ENCODE measurements at regions not wholly inside any gene's neighbourhood (a gene's known extent, or its start where the extent isn't known, plus 50 kb on each side); places are given as distances from the start of the nearest gene placed in this dataset.

DNA sequence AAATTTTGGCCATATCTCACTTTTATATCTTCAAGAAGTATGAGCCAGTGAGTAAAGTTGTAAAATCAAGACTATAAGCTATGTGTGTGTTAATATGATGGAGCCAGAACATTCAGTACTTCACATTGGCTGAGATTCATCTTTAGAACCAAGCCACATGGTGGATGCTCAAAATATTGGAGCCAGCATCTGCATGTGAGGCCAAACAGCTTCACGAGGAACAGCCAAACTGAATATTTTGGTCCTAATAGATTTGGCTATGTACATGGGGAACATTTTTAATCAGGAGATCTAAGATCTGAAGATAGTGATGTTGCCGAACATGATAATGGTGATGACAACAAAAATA, 1089.8 kb downstream of the TUSC7 start:
- H3K27me3 Mint-ChIP-seq (ENCODE audit: insufficient read depth, low read depth, poor library complexity): peaks cover 1% of the 10 kb centered on the region
- Histone ChIP-seq H3K4me2 (no peak overlapping the region), H3K4me3 (no peak overlapping the region), H3F3A (replicated peaks; ENCODE audit: low read depth) (no peaks in the 10 kb centered on the region), H3K9me2 (ENCODE audit: insufficient read depth) (no peaks in the 10 kb centered on the region), H4K20me1 (replicated peaks; ENCODE audit: insufficient read depth) (no peaks in the 10 kb centered on the region), H3K4me1 (ENCODE audit: insufficient read depth) (peaks cover 12% of the 10 kb centered on the region; the same call in 1 of the 2 replicates), H3K27ac (ENCODE audit: low read depth) (no peak overlapping the region), H2AFZ (no peak overlapping the region), H3K79me2 (replicated peaks; ENCODE audit: insufficient read depth) (no peaks in the 10 kb centered on the region), H3K27me3 (ENCODE audit: insufficient read depth) (no peaks in the 10 kb centered on the region), H3K36me3 (ENCODE audit: insufficient read depth) (no peaks in the 10 kb centered on the region)
- H3K27ac Mint-ChIP-seq: no peak overlapping the region
- no peak for DNase-seq (ENCODE audit: low spot score)
- no peaks in the 10 kb centered on the region for H3K36me3 Mint-ChIP-seq (ENCODE audit: low read depth)
- no peak overlapping the region for H3K4me3 Mint-ChIP-seq
- ATAC-seq: no peak
- H3K9me3 Mint-ChIP-seq: no peaks in the 10 kb centered on the region
- H3K4me1 Mint-ChIP-seq: peaks cover 17% of the 10 kb centered on the region
- TF ChIP-seq EZH2 (IDR thresholded peaks at IDR 0.05; ENCODE audit: low read depth, unreplicated experiment): no peak
- TF ChIP-seq, protein P1, sequence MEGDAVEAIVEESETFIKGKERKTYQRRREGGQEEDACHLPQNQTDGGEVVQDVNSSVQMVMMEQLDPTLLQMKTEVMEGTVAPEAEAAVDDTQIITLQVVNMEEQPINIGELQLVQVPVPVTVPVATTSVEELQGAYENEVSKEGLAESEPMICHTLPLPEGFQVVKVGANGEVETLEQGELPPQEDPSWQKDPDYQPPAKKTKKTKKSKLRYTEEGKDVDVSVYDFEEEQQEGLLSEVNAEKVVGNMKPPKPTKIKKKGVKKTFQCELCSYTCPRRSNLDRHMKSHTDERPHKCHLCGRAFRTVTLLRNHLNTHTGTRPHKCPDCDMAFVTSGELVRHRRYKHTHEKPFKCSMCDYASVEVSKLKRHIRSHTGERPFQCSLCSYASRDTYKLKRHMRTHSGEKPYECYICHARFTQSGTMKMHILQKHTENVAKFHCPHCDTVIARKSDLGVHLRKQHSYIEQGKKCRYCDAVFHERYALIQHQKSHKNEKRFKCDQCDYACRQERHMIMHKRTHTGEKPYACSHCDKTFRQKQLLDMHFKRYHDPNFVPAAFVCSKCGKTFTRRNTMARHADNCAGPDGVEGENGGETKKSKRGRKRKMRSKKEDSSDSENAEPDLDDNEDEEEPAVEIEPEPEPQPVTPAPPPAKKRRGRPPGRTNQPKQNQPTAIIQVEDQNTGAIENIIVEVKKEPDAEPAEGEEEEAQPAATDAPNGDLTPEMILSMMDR (conservative IDR thresholded peaks at IDR 0.05; ENCODE audit: low read depth in 2 of 2): no peak
- no peak for TF ChIP-seq ZNF114 (CRISPR knock-in tag; IDR thresholded peaks at IDR 0.05)
- TF ChIP-seq JUNB (IDR thresholded peaks at IDR 0.05; ENCODE audit: unreplicated experiment): no peak
- TF ChIP-seq, protein P2, sequence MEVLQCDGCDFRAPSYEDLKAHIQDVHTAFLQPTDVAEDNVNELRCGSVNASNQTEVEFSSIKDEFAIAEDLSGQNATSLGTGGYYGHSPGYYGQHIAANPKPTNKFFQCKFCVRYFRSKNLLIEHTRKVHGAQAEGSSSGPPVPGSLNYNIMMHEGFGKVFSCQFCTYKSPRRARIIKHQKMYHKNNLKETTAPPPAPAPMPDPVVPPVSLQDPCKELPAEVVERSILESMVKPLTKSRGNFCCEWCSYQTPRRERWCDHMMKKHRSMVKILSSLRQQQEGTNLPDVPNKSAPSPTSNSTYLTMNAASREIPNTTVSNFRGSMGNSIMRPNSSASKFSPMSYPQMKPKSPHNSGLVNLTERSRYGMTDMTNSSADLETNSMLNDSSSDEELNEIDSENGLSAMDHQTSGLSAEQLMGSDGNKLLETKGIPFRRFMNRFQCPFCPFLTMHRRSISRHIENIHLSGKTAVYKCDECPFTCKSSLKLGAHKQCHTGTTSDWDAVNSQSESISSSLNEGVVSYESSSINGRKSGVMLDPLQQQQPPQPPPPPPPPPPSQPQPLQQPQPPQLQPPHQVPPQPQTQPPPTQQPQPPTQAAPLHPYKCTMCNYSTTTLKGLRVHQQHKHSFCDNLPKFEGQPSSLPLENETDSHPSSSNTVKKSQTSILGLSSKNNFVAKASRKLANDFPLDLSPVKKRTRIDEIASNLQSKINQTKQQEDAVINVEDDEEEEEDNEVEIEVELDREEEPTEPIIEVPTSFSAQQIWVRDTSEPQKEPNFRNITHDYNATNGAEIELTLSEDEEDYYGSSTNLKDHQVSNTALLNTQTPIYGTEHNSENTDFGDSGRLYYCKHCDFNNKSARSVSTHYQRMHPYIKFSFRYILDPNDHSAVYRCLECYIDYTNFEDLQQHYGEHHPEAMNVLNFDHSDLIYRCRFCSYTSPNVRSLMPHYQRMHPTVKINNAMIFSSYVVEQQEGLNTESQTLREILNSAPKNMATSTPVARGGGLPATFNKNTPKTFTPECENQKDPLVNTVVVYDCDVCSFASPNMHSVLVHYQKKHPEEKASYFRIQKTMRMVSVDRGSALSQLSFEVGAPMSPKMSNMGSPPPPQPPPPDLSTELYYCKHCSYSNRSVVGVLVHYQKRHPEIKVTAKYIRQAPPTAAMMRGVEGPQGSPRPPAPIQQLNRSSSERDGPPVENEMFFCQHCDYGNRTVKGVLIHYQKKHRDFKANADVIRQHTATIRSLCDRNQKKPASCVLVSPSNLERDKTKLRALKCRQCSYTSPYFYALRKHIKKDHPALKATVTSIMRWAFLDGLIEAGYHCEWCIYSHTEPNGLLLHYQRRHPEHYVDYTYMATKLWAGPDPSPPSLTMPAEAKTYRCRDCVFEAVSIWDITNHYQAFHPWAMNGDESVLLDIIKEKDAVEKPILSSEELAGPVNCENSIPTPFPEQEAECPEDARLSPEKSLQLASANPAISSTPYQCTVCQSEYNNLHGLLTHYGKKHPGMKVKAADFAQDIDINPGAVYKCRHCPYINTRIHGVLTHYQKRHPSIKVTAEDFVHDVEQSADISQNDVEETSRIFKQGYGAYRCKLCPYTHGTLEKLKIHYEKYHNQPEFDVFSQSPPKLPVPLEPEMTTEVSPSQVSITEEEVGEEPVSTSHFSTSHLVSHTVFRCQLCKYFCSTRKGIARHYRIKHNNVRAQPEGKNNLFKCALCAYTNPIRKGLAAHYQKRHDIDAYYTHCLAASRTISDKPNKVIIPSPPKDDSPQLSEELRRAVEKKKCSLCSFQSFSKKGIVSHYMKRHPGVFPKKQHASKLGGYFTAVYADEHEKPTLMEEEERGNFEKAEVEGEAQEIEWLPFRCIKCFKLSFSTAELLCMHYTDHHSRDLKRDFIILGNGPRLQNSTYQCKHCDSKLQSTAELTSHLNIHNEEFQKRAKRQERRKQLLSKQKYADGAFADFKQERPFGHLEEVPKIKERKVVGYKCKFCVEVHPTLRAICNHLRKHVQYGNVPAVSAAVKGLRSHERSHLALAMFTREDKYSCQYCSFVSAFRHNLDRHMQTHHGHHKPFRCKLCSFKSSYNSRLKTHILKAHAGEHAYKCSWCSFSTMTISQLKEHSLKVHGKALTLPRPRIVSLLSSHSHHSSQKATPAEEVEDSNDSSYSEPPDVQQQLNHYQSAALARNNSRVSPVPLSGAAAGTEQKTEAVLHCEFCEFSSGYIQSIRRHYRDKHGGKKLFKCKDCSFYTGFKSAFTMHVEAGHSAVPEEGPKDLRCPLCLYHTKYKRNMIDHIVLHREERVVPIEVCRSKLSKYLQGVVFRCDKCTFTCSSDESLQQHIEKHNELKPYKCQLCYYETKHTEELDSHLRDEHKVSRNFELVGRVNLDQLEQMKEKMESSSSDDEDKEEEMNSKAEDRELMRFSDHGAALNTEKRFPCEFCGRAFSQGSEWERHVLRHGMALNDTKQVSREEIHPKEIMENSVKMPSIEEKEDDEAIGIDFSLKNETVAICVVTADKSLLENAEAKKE (CRISPR knock-in tag; IDR thresholded peaks at IDR 0.05): no peak
- TF ChIP-seq, protein P3, sequence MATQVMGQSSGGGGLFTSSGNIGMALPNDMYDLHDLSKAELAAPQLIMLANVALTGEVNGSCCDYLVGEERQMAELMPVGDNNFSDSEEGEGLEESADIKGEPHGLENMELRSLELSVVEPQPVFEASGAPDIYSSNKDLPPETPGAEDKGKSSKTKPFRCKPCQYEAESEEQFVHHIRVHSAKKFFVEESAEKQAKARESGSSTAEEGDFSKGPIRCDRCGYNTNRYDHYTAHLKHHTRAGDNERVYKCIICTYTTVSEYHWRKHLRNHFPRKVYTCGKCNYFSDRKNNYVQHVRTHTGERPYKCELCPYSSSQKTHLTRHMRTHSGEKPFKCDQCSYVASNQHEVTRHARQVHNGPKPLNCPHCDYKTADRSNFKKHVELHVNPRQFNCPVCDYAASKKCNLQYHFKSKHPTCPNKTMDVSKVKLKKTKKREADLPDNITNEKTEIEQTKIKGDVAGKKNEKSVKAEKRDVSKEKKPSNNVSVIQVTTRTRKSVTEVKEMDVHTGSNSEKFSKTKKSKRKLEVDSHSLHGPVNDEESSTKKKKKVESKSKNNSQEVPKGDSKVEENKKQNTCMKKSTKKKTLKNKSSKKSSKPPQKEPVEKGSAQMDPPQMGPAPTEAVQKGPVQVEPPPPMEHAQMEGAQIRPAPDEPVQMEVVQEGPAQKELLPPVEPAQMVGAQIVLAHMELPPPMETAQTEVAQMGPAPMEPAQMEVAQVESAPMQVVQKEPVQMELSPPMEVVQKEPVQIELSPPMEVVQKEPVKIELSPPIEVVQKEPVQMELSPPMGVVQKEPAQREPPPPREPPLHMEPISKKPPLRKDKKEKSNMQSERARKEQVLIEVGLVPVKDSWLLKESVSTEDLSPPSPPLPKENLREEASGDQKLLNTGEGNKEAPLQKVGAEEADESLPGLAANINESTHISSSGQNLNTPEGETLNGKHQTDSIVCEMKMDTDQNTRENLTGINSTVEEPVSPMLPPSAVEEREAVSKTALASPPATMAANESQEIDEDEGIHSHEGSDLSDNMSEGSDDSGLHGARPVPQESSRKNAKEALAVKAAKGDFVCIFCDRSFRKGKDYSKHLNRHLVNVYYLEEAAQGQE (IDR thresholded peaks at IDR 0.05; ENCODE audit: unreplicated experiment): no peak
- TF ChIP-seq ZNF331 (CRISPR knock-in tag; IDR thresholded peaks at IDR 0.05; ENCODE audit: low read depth): no peak
- no peak for TF ChIP-seq STAT1 (IDR thresholded peaks at IDR 0.05; ENCODE audit: unreplicated experiment)
- TF ChIP-seq CREB1 (CRISPR knock-in tag; IDR thresholded peaks at IDR 0.05; ENCODE audit: low read depth): no peak
- TF ChIP-seq NANOG (IDR thresholded peaks at IDR 0.05; ENCODE audit: borderline replicate concordance): no peak
- no peak for TF ChIP-seq EZH2phosphoT487 (IDR thresholded peaks at IDR 0.05; ENCODE audit: unreplicated experiment)
- TF ChIP-seq, protein P4, sequence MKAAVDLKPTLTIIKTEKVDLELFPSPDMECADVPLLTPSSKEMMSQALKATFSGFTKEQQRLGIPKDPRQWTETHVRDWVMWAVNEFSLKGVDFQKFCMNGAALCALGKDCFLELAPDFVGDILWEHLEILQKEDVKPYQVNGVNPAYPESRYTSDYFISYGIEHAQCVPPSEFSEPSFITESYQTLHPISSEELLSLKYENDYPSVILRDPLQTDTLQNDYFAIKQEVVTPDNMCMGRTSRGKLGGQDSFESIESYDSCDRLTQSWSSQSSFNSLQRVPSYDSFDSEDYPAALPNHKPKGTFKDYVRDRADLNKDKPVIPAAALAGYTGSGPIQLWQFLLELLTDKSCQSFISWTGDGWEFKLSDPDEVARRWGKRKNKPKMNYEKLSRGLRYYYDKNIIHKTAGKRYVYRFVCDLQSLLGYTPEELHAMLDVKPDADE (IDR thresholded peaks at IDR 0.05): no peak
- no peak for TF ChIP-seq POLR2AphosphoS5 (IDR thresholded peaks at IDR 0.05; ENCODE audit: low read depth)

Measured in GM23338 (cell line).